WTC11 (cell line): ENCODE measurements at regions not wholly inside any gene's neighbourhood (a gene's known extent, or its start where the extent isn't known, plus 50 kb on each side); places are given as distances from the start of the nearest gene placed in this dataset.

Source experiments
- ATAC-seq: fragments of 200-7000 bp; cut with Tn5 transposase; 2 replicates; pipeline ENCODE4 v1.10.0; 2021; ENCODE audit warnings: mild to moderate bottlenecking, moderate library complexity
- CTCF ChIA-PET: fragments of 300-600 bp; sonication (Branson Sonifier 250); formaldehyde crosslinking; loops from one replicate; lab custom pipeline; 2021; ENCODE audit warnings: antibody characterized with exemption; lab: Charles Lee
- POLR2A ChIA-PET: fragments of 350-600 bp; sonication (Branson Sonifier 250); formaldehyde crosslinking; loops from one replicate; lab custom pipeline; 2021; ENCODE audit warnings: antibody characterized with exemption; lab: Charles Lee
- DNase-seq: peaks from one replicate; pipeline ENCODE4 v3.0.0; 2021; ENCODE audit warnings: low spot score
- H3K27ac Mint-ChIP-seq: 2 replicates; pipeline ENCODE4 v1.8.0; 2021; ENCODE audit warnings: mixed read lengths
- H3K27me3 Mint-ChIP-seq: 2 replicates; pipeline ENCODE4 v1.8.0; 2021; ENCODE audit warnings: low read depth, mild to moderate bottlenecking, moderate library complexity, mixed read lengths
- H3K36me3 Mint-ChIP-seq: 2 replicates; pipeline ENCODE4 v1.8.0; 2021; ENCODE audit warnings: mixed read lengths
- H3K4me1 Mint-ChIP-seq: 2 replicates; pipeline ENCODE4 v1.8.0; 2022; ENCODE audit warnings: mixed read lengths
- H3K4me3 Mint-ChIP-seq: 2 replicates; pipeline ENCODE4 v1.8.0; 2021; ENCODE audit warnings: mild to moderate bottlenecking, moderate library complexity, mixed read lengths
- H3K9me3 Mint-ChIP-seq: 2 replicates; pipeline ENCODE4 v1.8.0; 2021; ENCODE audit warnings: mixed read lengths
- ATF2 ChIP-seq: sonication (generic); formaldehyde crosslinking; IDR thresholded peaks from 2 replicates; pipeline ENCODE4 v1.8.1; 2022; ENCODE audit warnings: low read depth, missing genetic modification reagents, borderline replicate concordance
- ATF6 ChIP-seq: sonication (generic); formaldehyde crosslinking; IDR thresholded peaks from 2 replicates; pipeline ENCODE4 v1.8.1; 2023; ENCODE audit warnings: mild to moderate bottlenecking, missing genetic modification reagents
- CBFB ChIP-seq: sonication (generic); formaldehyde crosslinking; IDR thresholded peaks from 2 replicates; pipeline ENCODE4 v1.8.1; 2022; ENCODE audit warnings: mild to moderate bottlenecking, low read depth, missing genetic modification reagents
- CREM ChIP-seq: sonication (generic); formaldehyde crosslinking; IDR thresholded peaks from 2 replicates; pipeline ENCODE4 v1.8.1; 2022; ENCODE audit warnings: mild to moderate bottlenecking, missing genetic modification reagents, moderate library complexity
- E2F4 ChIP-seq: sonication (generic); formaldehyde crosslinking; IDR thresholded peaks from 2 replicates; pipeline ENCODE4 v1.8.1; 2022; ENCODE audit warnings: low read depth, mild to moderate bottlenecking, moderate library complexity, missing genetic modification reagents, borderline replicate concordance
- E2F5 ChIP-seq: sonication (generic); formaldehyde crosslinking; IDR thresholded peaks from 2 replicates; pipeline ENCODE4 v1.8.1; 2022; ENCODE audit warnings: mild to moderate bottlenecking, moderate library complexity, missing genetic modification reagents
- ELF4 ChIP-seq: sonication (generic); formaldehyde crosslinking; IDR thresholded peaks from 2 replicates; pipeline ENCODE4 v1.8.1; 2022; ENCODE audit warnings: low read depth, mild to moderate bottlenecking, moderate library complexity, missing genetic modification reagents
- FOXP1 ChIP-seq: sonication (generic); formaldehyde crosslinking; IDR thresholded peaks from 2 replicates; pipeline ENCODE4 v1.8.0; 2022; ENCODE audit warnings: missing genetic modification reagents, mild to moderate bottlenecking, moderate library complexity, borderline replicate concordance
- FOXP4 ChIP-seq: sonication (generic); formaldehyde crosslinking; IDR thresholded peaks from 2 replicates; pipeline ENCODE4 v1.8.0; 2022; ENCODE audit warnings: mild to moderate bottlenecking, missing genetic modification reagents
- HMGXB4 ChIP-seq: sonication (generic); formaldehyde crosslinking; IDR thresholded peaks from 2 replicates; pipeline ENCODE4 v1.8.1; 2023; ENCODE audit warnings: mild to moderate bottlenecking, moderate library complexity, missing genetic modification reagents
- JUN ChIP-seq: sonication (generic); formaldehyde crosslinking; IDR thresholded peaks from 2 replicates; pipeline ENCODE4 v1.8.0; 2023; ENCODE audit warnings: mild to moderate bottlenecking, missing genetic modification reagents
- NFYB ChIP-seq: sonication (generic); formaldehyde crosslinking; conservative IDR thresholded peaks from 2 replicates; pipeline ENCODE4 v1.8.0; 2022; ENCODE audit warnings: low read depth, missing genetic modification reagents
- PRDM15 ChIP-seq: sonication (generic); formaldehyde crosslinking; IDR thresholded peaks from 2 replicates; pipeline ENCODE4 v1.8.0; 2022; ENCODE audit warnings: missing genetic modification reagents
- STAT6 ChIP-seq: sonication (generic); formaldehyde crosslinking; conservative IDR thresholded peaks from 2 replicates; pipeline ENCODE4 v1.8.1; 2023; ENCODE audit warnings: mild to moderate bottlenecking, low read depth, missing genetic modification reagents, moderate library complexity
- TEAD1 ChIP-seq: sonication (generic); formaldehyde crosslinking; IDR thresholded peaks from 2 replicates; pipeline ENCODE4 v1.8.0; 2022; ENCODE audit warnings: mild to moderate bottlenecking, missing genetic modification reagents
- TP53 ChIP-seq: sonication (generic); formaldehyde crosslinking; IDR thresholded peaks from 2 replicates; pipeline ENCODE4 v1.8.1; 2023; ENCODE audit warnings: mild to moderate bottlenecking, missing genetic modification reagents
- ZBTB21 ChIP-seq: sonication (generic); formaldehyde crosslinking; IDR thresholded peaks from 2 replicates; pipeline ENCODE4 v1.8.1; 2023; ENCODE audit warnings: mild to moderate bottlenecking, missing genetic modification reagents, borderline replicate concordance
- ZNF263 ChIP-seq: sonication (generic); formaldehyde crosslinking; IDR thresholded peaks from 2 replicates; pipeline ENCODE4 v1.8.1; 2022; ENCODE audit warnings: low read depth, mild to moderate bottlenecking, moderate library complexity, missing genetic modification reagents
- ZNF416 ChIP-seq: fragments of 250-450 bp; sonication (Bioruptor Pico); IDR thresholded peaks from 2 replicates; pipeline ENCODE4 v1.9.0; 2021; ENCODE audit warnings: mild to moderate bottlenecking, inconsistent platforms

GRCh38 chr21:38036016-38036415 lies 119.8 kb upstream of the KCNJ6 start:
- no peak for TF ChIP-seq TP53 (CRISPR knock-in tag)
- TF ChIP-seq CREM (CRISPR knock-in tag): no peak
- no peak for TF ChIP-seq FOXP1
- TF ChIP-seq TEAD1 (CRISPR knock-in tag): no peak
- no peak for TF ChIP-seq STAT6 (CRISPR knock-in tag)
- no peak for TF ChIP-seq JUN
- TF ChIP-seq HMGXB4: no peak
- TF ChIP-seq NFYB (CRISPR knock-in tag): no peak
- TF ChIP-seq ATF2 (CRISPR knock-in tag): no peak
- TF ChIP-seq ATF6 (CRISPR knock-in tag): no peak
- no peak for TF ChIP-seq FOXP4 (CRISPR knock-in tag)
- no peak for TF ChIP-seq CBFB (CRISPR knock-in tag)
- TF ChIP-seq, all 79 proteins: peak for 0
- H3K4me3 Mint-ChIP-seq: no peak overlapping the region
- ChIA-PET POLR2A (no interaction called here), CTCF (interaction anchor here (1.2 to 1.7 kb wide), 2 partner anchors 277 to 324 kb away, joined by 3 to 4 read pairs; no protein-coding TSS in a partner anchor)
- no peak for DNase-seq
- no peak overlapping the region; the same call in 1 of the 2 replicates for H3K27ac Mint-ChIP-seq
- H3K4me1 Mint-ChIP-seq: 0 out of 2 replicates have a peak, but pooled peaks cover 3% of the 10 kb centered on the region
- no peaks in the 10 kb centered on the region for H3K27me3 Mint-ChIP-seq
- H3K36me3 Mint-ChIP-seq: no peaks in the 10 kb centered on the region
- peak; percentile 57 for ATAC-seq
- H3K9me3 Mint-ChIP-seq: 0 out of 2 replicates have a peak, but pooled peaks cover 2% of the 10 kb centered on the region

GRCh38 chr21:38037416-38037815 lies 121.2 kb upstream of the KCNJ6 start:
- no peak overlapping the region for H3K27ac Mint-ChIP-seq
- H3K27me3 Mint-ChIP-seq: no peaks in the 10 kb centered on the region
- no peak for DNase-seq
- ChIA-PET CTCF (interaction anchor here (1.7 kb wide), 1 partner anchor 325 kb away, joined by 4 read pairs; no protein-coding TSS in a partner anchor), POLR2A (no interaction called here)
- no peak overlapping the region for H3K4me3 Mint-ChIP-seq
- peaks cover 13% of the 10 kb centered on the region for H3K4me1 Mint-ChIP-seq
- no peaks in the 10 kb centered on the region for H3K36me3 Mint-ChIP-seq
- 0 out of 2 replicates have a peak, but pooled peaks cover 2% of the 10 kb centered on the region for H3K9me3 Mint-ChIP-seq
- no peak for ATAC-seq
- TF ChIP-seq ZNF416: no peak
- TF ChIP-seq ZNF263: no peak
- TF ChIP-seq PRDM15 (CRISPR knock-in tag): no peak
- TF ChIP-seq ZBTB21 (CRISPR knock-in tag): no peak
- TF ChIP-seq ELF4: no peak
- no peak for TF ChIP-seq E2F4 (CRISPR knock-in tag)
- no peak for TF ChIP-seq E2F5 (CRISPR knock-in tag)
